ENCODE measurements at regions not wholly inside any gene's neighbourhood (a gene's known extent, or its start where the extent isn't known, plus 50 kb on each side); places are given as distances from the start of the nearest gene placed in this dataset.

DNA sequence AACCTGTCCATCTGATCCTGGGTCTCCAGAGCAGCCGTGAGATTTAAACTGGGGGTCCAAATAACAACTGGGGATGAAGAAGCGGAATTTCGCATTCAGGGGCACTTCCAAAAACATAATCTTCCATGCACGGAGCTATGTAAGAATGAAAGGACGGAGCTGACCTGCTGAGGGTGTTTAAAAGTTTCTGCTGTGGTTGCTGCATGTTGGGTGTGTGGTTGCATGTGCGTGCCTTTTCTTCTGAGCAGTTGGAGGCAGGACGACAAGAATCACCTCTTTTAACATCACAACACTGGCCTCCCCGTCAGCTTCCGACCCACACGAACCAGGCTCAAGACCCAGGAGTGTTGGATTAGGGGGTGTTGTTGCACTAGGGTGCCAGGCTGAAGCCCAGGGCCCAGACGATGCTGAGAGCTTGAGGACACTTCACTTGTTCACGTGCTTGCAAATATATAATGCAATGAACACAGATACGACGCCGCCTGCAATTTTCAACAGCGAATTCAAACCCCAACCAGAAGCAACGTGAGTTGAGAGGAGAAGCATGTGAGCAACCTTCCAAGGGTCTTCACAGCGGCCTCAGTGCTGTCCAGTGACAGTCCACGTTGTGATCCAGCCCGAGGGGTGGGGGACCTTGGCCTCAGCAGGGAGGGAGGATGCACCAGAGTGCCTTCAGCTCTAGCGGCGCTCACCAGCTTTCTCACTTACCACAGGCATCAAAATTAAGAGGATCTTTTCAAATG is 76.0 kb upstream of the SALL3 start:
- Histone ChIP-seq H3K4me2 (ENCODE audit: low read length) (no peak overlapping the region), H3K79me2 (ENCODE audit: insufficient read depth, low read depth, low read length) (no peaks in the 10 kb centered on the region), H3K9me3 (ENCODE audit: low read length) (no peaks in the 10 kb centered on the region), H3K4me1 (ENCODE audit: insufficient read depth, low read length, poor library complexity, severe bottlenecking) (no peaks in the 10 kb centered on the region), H3K36me3 (ENCODE audit: insufficient read depth, low read length) (no peaks in the 10 kb centered on the region), H3K9me2 (ENCODE audit: insufficient read depth, low read length) (no peaks in the 10 kb centered on the region), H3K4me3 (ENCODE audit: low read depth, low read length, poor library complexity, severe bottlenecking) (no peak overlapping the region), H4K20me1 (ENCODE audit: insufficient read depth, low read length) (no peaks in the 10 kb centered on the region), H3K27ac (ENCODE audit: low read depth, low read length, poor library complexity, severe bottlenecking) (no peak overlapping the region), H2AFZ (ENCODE audit: low read length) (no peak overlapping the region)
- no peak for DNase-seq (ENCODE audit: low spot score)
- BruUV-seq (replicated peaks), result no TSS peak
- TF ChIP-seq CTCF (conservative IDR thresholded peaks at IDR 0.05; ENCODE audit: low read length), result no peak
- TF ChIP-seq EZH2phosphoT487 (IDR thresholded peaks at IDR 0.05; ENCODE audit: borderline replicate concordance, low read depth, low read length), result no peak
- intact Hi-C loops (cut with micrococcal nuclease; ENCODE audit: unreplicated experiment), result no loop called here
- ChIA-PET CTCF (ENCODE audit: unreplicated experiment) (no interaction called here), POLR2A (no interaction called here)

DNA sequence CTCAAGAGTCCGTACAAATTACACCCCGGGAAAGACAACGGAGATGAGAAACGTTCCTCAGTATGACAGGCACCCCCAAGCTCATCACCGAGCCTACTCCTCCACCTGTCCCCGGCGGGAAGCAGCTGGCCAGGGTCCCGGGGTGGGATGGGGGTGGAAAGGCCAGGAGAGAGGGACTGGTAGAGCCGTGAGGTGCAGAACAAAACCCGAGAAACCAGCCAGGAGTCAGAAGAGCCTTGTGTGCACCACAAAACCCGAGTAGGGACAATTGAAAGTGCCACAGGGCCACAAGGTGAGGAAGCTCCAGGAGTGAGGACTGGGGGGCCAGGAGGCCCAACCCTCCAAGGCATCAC is 75.5 kb upstream of the SALL3 start:
- intact Hi-C loops (cut with micrococcal nuclease; ENCODE audit: unreplicated experiment), result no loop called here
- H3K79me2 ChIP-seq (ENCODE audit: insufficient read depth, low read depth, low read length), result no peaks in the 10 kb centered on the region
- H3K4me3 ChIP-seq (ENCODE audit: low read depth, low read length, poor library complexity, severe bottlenecking), result no peak overlapping the region
- ChIA-PET POLR2A (no interaction called here), CTCF (ENCODE audit: unreplicated experiment) (no interaction called here)
- no peaks in the 10 kb centered on the region for H3K9me2 ChIP-seq (ENCODE audit: insufficient read depth, low read length)
- H3K36me3 ChIP-seq (ENCODE audit: insufficient read depth, low read length), result no peaks in the 10 kb centered on the region
- DNase-seq (ENCODE audit: low spot score), result no peak
- BruUV-seq (replicated peaks), result no TSS peak
- no peak overlapping the region for H3K4me2 ChIP-seq (ENCODE audit: low read length)
- no peaks in the 10 kb centered on the region for H3K9me3 ChIP-seq (ENCODE audit: low read length)
- no peak for TF ChIP-seq CTCF (conservative IDR thresholded peaks at IDR 0.05; ENCODE audit: low read length)
- no peak for TF ChIP-seq EZH2phosphoT487 (IDR thresholded peaks at IDR 0.05; ENCODE audit: borderline replicate concordance, low read depth, low read length)
- H3K27ac ChIP-seq (ENCODE audit: low read depth, low read length, poor library complexity, severe bottlenecking), result no peak overlapping the region
- H3K4me1 ChIP-seq (ENCODE audit: insufficient read depth, low read length, poor library complexity, severe bottlenecking), result no peaks in the 10 kb centered on the region
- no peaks in the 10 kb centered on the region for H4K20me1 ChIP-seq (ENCODE audit: insufficient read depth, low read length)
- H2AFZ ChIP-seq (ENCODE audit: low read length), result no peak overlapping the region

GRCh38 chr18:78905334-78905733 is 74.3 kb upstream of the SALL3 start:
- TF ChIP-seq EZH2phosphoT487 (IDR thresholded peaks at IDR 0.05; ENCODE audit: borderline replicate concordance, low read depth, low read length) (no peak), CTCF (conservative IDR thresholded peaks at IDR 0.05; ENCODE audit: low read length) (no peak)
- intact Hi-C loops (cut with micrococcal nuclease; ENCODE audit: unreplicated experiment), result no loop called here
- no peaks in the 10 kb centered on the region for H3K9me3 ChIP-seq (ENCODE audit: low read length)
- CTCF ChIA-PET (ENCODE audit: unreplicated experiment), result no interaction called here
- POLR2A ChIA-PET, result interaction anchor here (0.7 kb wide), 1 partner anchor 27 kb away, joined by 3 read pairs; no protein-coding TSS in a partner anchor
- no TSS peak for BruUV-seq (replicated peaks)
- H3K27ac ChIP-seq (ENCODE audit: low read depth, low read length, poor library complexity, severe bottlenecking), result no peak overlapping the region
- H3K4me1 ChIP-seq (ENCODE audit: insufficient read depth, low read length, poor library complexity, severe bottlenecking), result no peaks in the 10 kb centered on the region
- H3K79me2 ChIP-seq (ENCODE audit: insufficient read depth, low read depth, low read length), result no peaks in the 10 kb centered on the region
- no peak overlapping the region for H2AFZ ChIP-seq (ENCODE audit: low read length)
- no peak overlapping the region for H3K4me3 ChIP-seq (ENCODE audit: low read depth, low read length, poor library complexity, severe bottlenecking)
- H4K20me1 ChIP-seq (ENCODE audit: insufficient read depth, low read length), result no peaks in the 10 kb centered on the region
- H3K9me2 ChIP-seq (ENCODE audit: insufficient read depth, low read length), result no peaks in the 10 kb centered on the region
- H3K4me2 ChIP-seq (ENCODE audit: low read length), result no peak overlapping the region
- no peak for DNase-seq (ENCODE audit: low spot score)
- H3K36me3 ChIP-seq (ENCODE audit: insufficient read depth, low read length), result no peaks in the 10 kb centered on the region
